ENCODE measurements at regions not wholly inside any gene's neighbourhood (a gene's known extent, or its start where the extent isn't known, plus 50 kb on each side); places are given as distances from the start of the nearest gene placed in this dataset.

DNA sequence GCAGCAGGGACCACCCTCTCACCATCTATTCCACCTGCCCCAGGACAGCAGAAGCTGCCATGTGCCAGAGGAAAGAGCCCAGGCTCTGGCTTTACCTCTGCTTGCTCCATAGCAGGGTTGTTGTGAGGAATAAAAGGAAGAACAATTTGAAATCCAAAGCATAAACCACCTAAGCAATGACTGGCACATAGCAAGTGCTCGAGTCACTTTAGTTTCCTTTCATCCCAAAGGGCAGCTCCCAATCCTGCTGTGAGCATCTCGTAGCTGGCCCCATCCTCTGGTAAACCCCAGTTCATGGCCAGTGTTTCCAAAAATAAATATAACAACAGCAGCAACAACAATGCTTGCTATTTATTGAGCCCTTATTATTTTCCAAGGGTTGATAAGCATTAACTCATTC, 923.5 kb downstream of the EPHA4 start:
- TF ChIP-seq, protein P1, sequence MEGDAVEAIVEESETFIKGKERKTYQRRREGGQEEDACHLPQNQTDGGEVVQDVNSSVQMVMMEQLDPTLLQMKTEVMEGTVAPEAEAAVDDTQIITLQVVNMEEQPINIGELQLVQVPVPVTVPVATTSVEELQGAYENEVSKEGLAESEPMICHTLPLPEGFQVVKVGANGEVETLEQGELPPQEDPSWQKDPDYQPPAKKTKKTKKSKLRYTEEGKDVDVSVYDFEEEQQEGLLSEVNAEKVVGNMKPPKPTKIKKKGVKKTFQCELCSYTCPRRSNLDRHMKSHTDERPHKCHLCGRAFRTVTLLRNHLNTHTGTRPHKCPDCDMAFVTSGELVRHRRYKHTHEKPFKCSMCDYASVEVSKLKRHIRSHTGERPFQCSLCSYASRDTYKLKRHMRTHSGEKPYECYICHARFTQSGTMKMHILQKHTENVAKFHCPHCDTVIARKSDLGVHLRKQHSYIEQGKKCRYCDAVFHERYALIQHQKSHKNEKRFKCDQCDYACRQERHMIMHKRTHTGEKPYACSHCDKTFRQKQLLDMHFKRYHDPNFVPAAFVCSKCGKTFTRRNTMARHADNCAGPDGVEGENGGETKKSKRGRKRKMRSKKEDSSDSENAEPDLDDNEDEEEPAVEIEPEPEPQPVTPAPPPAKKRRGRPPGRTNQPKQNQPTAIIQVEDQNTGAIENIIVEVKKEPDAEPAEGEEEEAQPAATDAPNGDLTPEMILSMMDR (IDR thresholded peaks at IDR 0.05; ENCODE audit: insufficient read depth, low read depth, low read length) = no peak
- TF ChIP-seq EZH2 (IDR thresholded peaks at IDR 0.05; ENCODE audit: insufficient read depth, low read length) = no peak
